HepG2 (cell line): ENCODE measurements at regions not wholly inside any gene's neighbourhood (a gene's known extent, or its start where the extent isn't known, plus 50 kb on each side); places are given as distances from the start of the nearest gene placed in this dataset.

Source experiments
- ATAC-seq: fragments of 200-7000 bp; cut with Tn5 transposase; 3 replicates; pipeline ENCODE4 v1.9.1; 2020; ENCODE audit warnings: mild to moderate bottlenecking, moderate library complexity
- BruUV-seq: library from RNA; stranded (reverse); fragments of 400-500 nt; replicated peaks from 2 replicates; lab custom pipeline; 2021; lab: Mats Ljungman, UMichigan
- CTCF ChIA-PET: fragments of 300-600 bp; formaldehyde crosslinking; extraction: SDS; loops from one replicate; lab custom pipeline; 2021; ENCODE audit warnings: low total read pairs, inconsistent platforms, low intra/inter-chr PET ratio; lab: Yijun Ruan, JAX
- POLR2A ChIA-PET: fragments of 350-600 bp; sonication (Branson Sonifier 250); formaldehyde crosslinking; loops from one replicate; lab custom pipeline; 2020; ENCODE audit warnings: antibody characterized with exemption, inconsistent platforms; lab: Yijun Ruan, JAX
- DNase-seq: peaks from one replicate; pipeline ENCODE4 v3.0.0-alpha.2; 2015; ENCODE audit warnings: low spot score
- FAIRE-seq: peaks from 3 replicates; lab custom pipeline; 2011; peaks lifted over from hg19 to GRCh38; lab: Jason Lieb, UNC
- H2AFZ ChIP-seq: one replicate; pipeline ENCODE4 v1.6.1; 2011; ENCODE audit warnings: low read length, inconsistent platforms
- H3K27ac ChIP-seq: fragments of 300-600 bp; 3 replicates; pipeline ENCODE4 v1.8.0; 2011; ENCODE audit warnings: mixed run types, mild to moderate bottlenecking, mixed read lengths, low read length, inconsistent platforms; ENCODE audit not compliant: insufficient read depth; ENCODE audit errors: extremely low read length
- H3K27me3 ChIP-seq, 2 experiments: fragments of 200-600 bp in 1 of 2; 2 replicates in 1 of 2; 3 replicates in 1 of 2; pipeline versions ENCODE4 v1.6.0 to v1.8.0; 2011; ENCODE audit warnings: low read length in 2 of 2, mild to moderate bottlenecking in 2 of 2, moderate library complexity in 2 of 2, inconsistent platforms in 1 of 2; ENCODE audit not compliant: insufficient read depth in 2 of 2, control insufficient read depth in 1 of 2
- H3K36me3 ChIP-seq, 2 experiments: fragments of 200-600 bp in 1 of 2; replicated peaks in 1 of 2; 2 replicates in 1 of 2; 3 replicates in 1 of 2; pipeline versions ENCODE4 v1.5.1 to v1.8.0; 2011; ENCODE audit warnings: low read length in 2 of 2, inconsistent platforms in 1 of 2; ENCODE audit not compliant: insufficient read depth in 2 of 2, control insufficient read depth in 1 of 2
- H3K4me1 ChIP-seq: 2 replicates; pipeline ENCODE4 v1.5.1; 2012; ENCODE audit warnings: low read length, inconsistent platforms; ENCODE audit not compliant: insufficient read depth
- H3K4me2 ChIP-seq: 2 replicates; pipeline ENCODE4 v1.6.0; 2011; ENCODE audit warnings: low read depth, low read length, inconsistent platforms
- H3K4me3 ChIP-seq, 3 experiments: fragments of 200-600 bp in 1 of 3; sonication (generic), shearing (Covaris generic) in 1 of 3; replicated peaks in 1 of 3; 2 replicates each; pipeline ENCODE4 v1.5.1; 2011 to 2016; ENCODE audit warnings: low read length in 3 of 3, inconsistent platforms in 2 of 3, low read depth in 2 of 3, mild to moderate bottlenecking in 2 of 3, control low read depth in 1 of 3, mixed read lengths in 1 of 3; ENCODE audit not compliant: insufficient read depth in 1 of 3
- H3K79me2 ChIP-seq: one replicate; pipeline ENCODE4 v1.6.1; 2011; ENCODE audit warnings: low read length, inconsistent platforms; ENCODE audit not compliant: insufficient read depth
- H3K9ac ChIP-seq: 2 replicates; pipeline ENCODE4 v1.6.0; 2011; ENCODE audit warnings: mild to moderate bottlenecking, low read depth, low read length, inconsistent platforms; ENCODE audit not compliant: insufficient read depth
- H3K9me3 ChIP-seq: 2 replicates; pipeline ENCODE4 v1.5.1; 2012; ENCODE audit warnings: mild to moderate bottlenecking, low read length
- H4K20me1 ChIP-seq: 2 replicates; pipeline ENCODE4 v1.6.0; 2011; ENCODE audit warnings: inconsistent platforms, mild to moderate bottlenecking, low read length, moderate library complexity; ENCODE audit not compliant: insufficient read depth
- HDAC1 ChIP-seq: sonication (generic); formaldehyde crosslinking; IDR thresholded peaks from 2 replicates; pipeline ENCODE4 v1.5.1; 2020; ENCODE audit warnings: mild to moderate bottlenecking, missing genetic modification reagents
- NR2F2 ChIP-seq: IDR thresholded peaks from 2 replicates; pipeline ENCODE4 v1.6.1; 2012; ENCODE audit warnings: low read depth, inconsistent platforms, borderline replicate concordance
- TCF7 ChIP-seq: sonication (generic); IDR thresholded peaks from 2 replicates; pipeline ENCODE4 v1.6.1; 2016; ENCODE audit warnings: antibody characterized with exemption, low read depth
- ZNF331 ChIP-seq: sonication (generic); formaldehyde crosslinking; IDR thresholded peaks from 2 replicates; pipeline ENCODE4 v1.4.0; 2020; ENCODE audit warnings: missing genetic modification reagents
- ZNF510 ChIP-seq: sonication (generic); formaldehyde crosslinking; IDR thresholded peaks from 2 replicates; pipeline ENCODE4 v1.4.0; 2020; ENCODE audit warnings: low read depth, mild to moderate bottlenecking, missing genetic modification reagents
- ZNF704 ChIP-seq: sonication (generic); formaldehyde crosslinking; IDR thresholded peaks from 2 replicates; pipeline ENCODE4 v1.8.1; 2023; ENCODE audit warnings: mild to moderate bottlenecking, inconsistent platforms, moderate library complexity, missing genetic modification reagents, borderline replicate concordance
- WGBS: methylation state at CpG from one replicate; pipeline ENCODE4 v1.1.6; 2017; ENCODE audit warnings: low lambda C conversion rate; 5-methylcytosine and 5-hydroxymethylcytosine counted together
- in situ Hi-C: cut with HindIII; loops from 2 replicates; pipeline ENCODE4 v1.10.0; 2017; ENCODE audit warnings: low pct_unique_long_range_greater_than_20kb; ENCODE audit not compliant: extremely low pct_ligation_motif_present
- intact Hi-C: fragments of 100-400 bp; cut with micrococcal nuclease; formaldehyde crosslinking; loops from one replicate; pipeline ENCODE4 v1.10.0; 2022; ENCODE audit not compliant: unreplicated experiment
- TF ChIP-seq, protein P1 (sequence below): IDR thresholded peaks from 2 replicates; pipeline ENCODE4 v1.6.1; 2012; ENCODE audit warnings: low read length, improper control_type of control experiment
- TF ChIP-seq, protein P2 (sequence below): sonication (generic); formaldehyde crosslinking; conservative IDR thresholded peaks from 2 replicates; pipeline ENCODE4 v1.8.0; 2022; ENCODE audit warnings: missing genetic modification reagents

DNA sequence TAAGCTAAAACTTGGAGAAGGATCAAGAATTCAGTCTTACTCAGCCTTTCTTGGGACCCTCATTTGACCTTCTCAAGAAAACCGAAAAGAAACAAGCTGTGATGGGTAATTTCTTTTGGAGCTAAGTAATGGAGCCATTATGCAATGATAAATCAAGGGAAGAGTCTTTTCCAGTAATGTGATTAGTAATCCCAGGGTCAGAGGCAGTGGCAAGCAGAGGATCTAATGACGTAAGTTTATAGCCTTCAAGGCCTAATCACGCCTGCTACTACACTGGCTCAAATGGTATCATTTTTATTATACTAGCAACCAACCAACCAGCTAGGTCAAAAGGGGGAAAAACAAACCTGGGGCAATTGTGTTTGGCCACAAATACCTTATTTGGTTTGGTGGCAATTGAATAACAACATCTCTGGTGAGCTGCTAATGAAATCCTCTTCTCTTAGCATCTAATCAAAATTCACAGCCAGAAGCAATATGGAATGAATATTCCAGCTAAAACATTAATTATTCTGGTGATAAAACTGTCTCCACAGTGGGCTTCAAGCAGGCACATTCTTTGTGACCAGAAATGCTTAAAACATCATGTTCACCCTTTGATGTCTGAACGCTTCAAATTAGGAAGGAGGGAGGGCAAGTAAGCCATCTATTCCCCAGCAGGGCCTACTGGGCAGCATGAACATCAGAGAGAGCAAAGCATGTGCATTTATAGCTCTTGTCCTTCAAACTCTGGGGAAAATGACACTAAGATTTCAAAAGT is 114.9 kb upstream of the SULT1C3 start:
- H3K4me2 ChIP-seq: no peak overlapping the region
- in situ Hi-C loops (no loop called here), intact Hi-C loops (no loop called here)
- BruUV-seq: no TSS peak
- H3K36me3 ChIP-seq: no peaks in the 10 kb centered on the region
- H3K27me3 ChIP-seq: no peaks in the 10 kb centered on the region
- no peaks in the 10 kb centered on the region for H3K9me3 ChIP-seq
- H3K27ac ChIP-seq: no peak overlapping the region
- TF ChIP-seq TCF7: no peak
- H4K20me1 ChIP-seq: no peaks in the 10 kb centered on the region
- H3K79me2 ChIP-seq: no peaks in the 10 kb centered on the region
- H3K4me1 ChIP-seq: no peaks in the 10 kb centered on the region
- FAIRE-seq (no peak), DNase-seq (no peak), ATAC-seq (no peak)
- POLR2A ChIA-PET: no interaction called here
- H2AFZ ChIP-seq: no peak overlapping the region
- no peak overlapping the region for H3K9ac ChIP-seq
- CTCF ChIA-PET: no interaction called here
- H3K4me3 ChIP-seq: no peak overlapping the region
- 6% methylated on average over 4 of the region's 4 CpGs for WGBS

DNA sequence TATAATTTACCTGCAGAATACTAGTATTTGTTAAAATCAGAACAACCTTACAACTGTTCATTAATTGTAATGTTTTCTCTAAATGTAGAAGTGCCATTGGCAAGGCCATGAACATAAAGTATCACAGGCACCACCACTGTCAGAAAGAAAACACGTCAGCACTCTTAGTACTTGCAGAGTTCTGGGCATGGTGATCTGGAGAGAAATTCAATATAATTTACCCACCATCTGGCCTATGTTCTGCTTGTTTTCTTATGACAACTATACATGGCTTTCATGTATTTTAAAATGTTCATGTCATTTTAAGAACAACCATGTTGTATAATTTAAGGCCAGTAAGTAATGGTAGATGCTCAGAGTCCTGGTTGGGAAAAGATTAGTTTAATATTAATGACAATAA is 114.2 kb upstream of the SULT1C3 start:
- no peak overlapping the region for H3K9ac ChIP-seq
- H3K27ac ChIP-seq: no peak overlapping the region
- WGBS: 13% methylated on average over 1 of the region's 1 CpG
- no TSS peak for BruUV-seq
- no peaks in the 10 kb centered on the region for H3K27me3 ChIP-seq
- no peaks in the 10 kb centered on the region for H3K79me2 ChIP-seq
- H3K4me1 ChIP-seq: no peaks in the 10 kb centered on the region
- no peak for DNase-seq
- in situ Hi-C loops: no loop called here
- H4K20me1 ChIP-seq: no peaks in the 10 kb centered on the region
- H3K4me3 ChIP-seq: no peak overlapping the region
- no peak for FAIRE-seq
- H3K9me3 ChIP-seq: no peaks in the 10 kb centered on the region
- CTCF ChIA-PET: no interaction called here
- H2AFZ ChIP-seq: no peak overlapping the region
- H3K4me2 ChIP-seq: no peak overlapping the region
- no peak for ATAC-seq
- intact Hi-C loops: no loop called here
- no peaks in the 10 kb centered on the region for H3K36me3 ChIP-seq
- POLR2A ChIA-PET: no interaction called here
- TF ChIP-seq, protein P1, sequence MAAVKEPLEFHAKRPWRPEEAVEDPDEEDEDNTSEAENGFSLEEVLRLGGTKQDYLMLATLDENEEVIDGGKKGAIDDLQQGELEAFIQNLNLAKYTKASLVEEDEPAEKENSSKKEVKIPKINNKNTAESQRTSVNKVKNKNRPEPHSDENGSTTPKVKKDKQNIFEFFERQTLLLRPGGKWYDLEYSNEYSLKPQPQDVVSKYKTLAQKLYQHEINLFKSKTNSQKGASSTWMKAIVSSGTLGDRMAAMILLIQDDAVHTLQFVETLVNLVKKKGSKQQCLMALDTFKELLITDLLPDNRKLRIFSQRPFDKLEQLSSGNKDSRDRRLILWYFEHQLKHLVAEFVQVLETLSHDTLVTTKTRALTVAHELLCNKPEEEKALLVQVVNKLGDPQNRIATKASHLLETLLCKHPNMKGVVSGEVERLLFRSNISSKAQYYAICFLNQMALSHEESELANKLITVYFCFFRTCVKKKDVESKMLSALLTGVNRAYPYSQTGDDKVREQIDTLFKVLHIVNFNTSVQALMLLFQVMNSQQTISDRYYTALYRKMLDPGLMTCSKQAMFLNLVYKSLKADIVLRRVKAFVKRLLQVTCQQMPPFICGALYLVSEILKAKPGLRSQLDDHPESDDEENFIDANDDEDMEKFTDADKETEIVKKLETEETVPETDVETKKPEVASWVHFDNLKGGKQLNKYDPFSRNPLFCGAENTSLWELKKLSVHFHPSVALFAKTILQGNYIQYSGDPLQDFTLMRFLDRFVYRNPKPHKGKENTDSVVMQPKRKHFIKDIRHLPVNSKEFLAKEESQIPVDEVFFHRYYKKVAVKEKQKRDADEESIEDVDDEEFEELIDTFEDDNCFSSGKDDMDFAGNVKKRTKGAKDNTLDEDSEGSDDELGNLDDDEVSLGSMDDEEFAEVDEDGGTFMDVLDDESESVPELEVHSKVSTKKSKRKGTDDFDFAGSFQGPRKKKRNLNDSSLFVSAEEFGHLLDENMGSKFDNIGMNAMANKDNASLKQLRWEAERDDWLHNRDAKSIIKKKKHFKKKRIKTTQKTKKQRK: no peak
- no peak for TF ChIP-seq ZNF510 (CRISPR knock-in tag)
- TF ChIP-seq NR2F2: no peak
- no peak for TF ChIP-seq ZNF704
- no peak for TF ChIP-seq HDAC1 (CRISPR knock-in tag)
- TF ChIP-seq, protein P2, sequence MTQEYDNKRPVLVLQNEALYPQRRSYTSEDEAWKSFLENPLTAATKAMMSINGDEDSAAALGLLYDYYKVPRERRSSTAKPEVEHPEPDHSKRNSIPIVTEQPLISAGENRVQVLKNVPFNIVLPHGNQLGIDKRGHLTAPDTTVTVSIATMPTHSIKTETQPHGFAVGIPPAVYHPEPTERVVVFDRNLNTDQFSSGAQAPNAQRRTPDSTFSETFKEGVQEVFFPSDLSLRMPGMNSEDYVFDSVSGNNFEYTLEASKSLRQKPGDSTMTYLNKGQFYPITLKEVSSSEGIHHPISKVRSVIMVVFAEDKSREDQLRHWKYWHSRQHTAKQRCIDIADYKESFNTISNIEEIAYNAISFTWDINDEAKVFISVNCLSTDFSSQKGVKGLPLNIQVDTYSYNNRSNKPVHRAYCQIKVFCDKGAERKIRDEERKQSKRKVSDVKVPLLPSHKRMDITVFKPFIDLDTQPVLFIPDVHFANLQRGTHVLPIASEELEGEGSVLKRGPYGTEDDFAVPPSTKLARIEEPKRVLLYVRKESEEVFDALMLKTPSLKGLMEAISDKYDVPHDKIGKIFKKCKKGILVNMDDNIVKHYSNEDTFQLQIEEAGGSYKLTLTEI: no peak
- TF ChIP-seq ZNF331: no peak
